ENCODE measurements at regions not wholly inside any gene's neighbourhood (a gene's known extent, or its start where the extent isn't known, plus 50 kb on each side); places are given as distances from the start of the nearest gene placed in this dataset.
A peak's percentile ranks its signal among the peaks of the same experiment; 100 is the strongest.

- ChIA-PET CTCF (interaction anchor here (0.9 kb wide), 1 partner anchor 91 kb away, joined by 3 read pairs; no protein-coding TSS in a partner anchor), POLR2A (no interaction called here)
- Mint-ChIP-seq H3K36me3 (ENCODE audit: low read depth) (no peaks in the 10 kb centered on the region), H3K4me3 (no peak overlapping the region), H3K27ac (no peak overlapping the region), H3K27me3 (no peaks in the 10 kb centered on the region), H3K4me1 (peaks cover 9% of the 10 kb centered on the region), H3K9me3 (no peaks in the 10 kb centered on the region)
- TF ChIP-seq CTCF (IDR thresholded peaks at IDR 0.05), result no peak
- ATAC-seq (ENCODE audit: low read depth), result no peak
- DNase-seq, result no peak
- intact Hi-C loops (cut with micrococcal nuclease), result no loop called here
These were observed 117.9 kb downstream of the TM9SF2 start for GRCh38 chr13:99619207-99619606.

GRCh38 chr13:99617474-99618255, 116.4 kb downstream of the TM9SF2 start:
- CTCF ChIA-PET, result interaction anchor here (1.0 to 1.1 kb wide), 2 partner anchors 11 to 110 kb away, joined by 3 read pairs; partner anchors contain the start of gene CLYBL
- Mint-ChIP-seq H3K36me3 (ENCODE audit: low read depth) (no peaks in the 10 kb centered on the region), H3K4me3 (no peak overlapping the region), H3K4me1 (peaks cover 13% of the 10 kb centered on the region), H3K9me3 (no peaks in the 10 kb centered on the region), H3K27me3 (no peaks in the 10 kb centered on the region), H3K27ac (no peak overlapping the region)
- TF ChIP-seq CTCF (IDR thresholded peaks at IDR 0.05), result no peak
- ATAC-seq (ENCODE audit: low read depth) (no peak), DNase-seq (no peak)
- intact Hi-C loops (cut with micrococcal nuclease), result no loop called here
- POLR2A ChIA-PET, result no interaction called here

GRCh38 chr13:99614465-99614885, 113.2 kb downstream of the TM9SF2 start:
- ChIA-PET POLR2A (no interaction called here), CTCF (interaction anchor here (0.5 to 3.5 kb wide), 6 partner anchors 24 to 345 kb away, joined by 3 to 16 read pairs (median 5); no protein-coding TSS in a partner anchor)
- Mint-ChIP-seq H3K4me1 (peaks cover 26% of the 10 kb centered on the region), H3K4me3 (no peak overlapping the region), H3K27ac (no peak overlapping the region), H3K9me3 (no peaks in the 10 kb centered on the region), H3K36me3 (ENCODE audit: low read depth) (no peaks in the 10 kb centered on the region), H3K27me3 (no peaks in the 10 kb centered on the region)
- no peak for TF ChIP-seq CTCF (IDR thresholded peaks at IDR 0.05)
- DNase-seq, result no peak
- intact Hi-C loops (cut with micrococcal nuclease), result loop anchor here (1.0 to 5.0 kb wide), 3 partner anchors 86 to 342 kb away; no protein-coding TSS in a partner anchor
- peak; percentile 98 for ATAC-seq (ENCODE audit: low read depth)
